Endothelial cell of umbilical vein (primary cell): ENCODE measurements at regions not wholly inside any gene's neighbourhood (a gene's known extent, or its start where the extent isn't known, plus 50 kb on each side); places are given as distances from the start of the nearest gene placed in this dataset.

ENCODE experiments used
- BruUV-seq: library from RNA; stranded (reverse); fragments of 400-500 nt; replicated peaks from 2 replicates; lab custom pipeline; 2021; lab: Mats Ljungman, UMichigan
- CTCF ChIA-PET: fragments of 300-600, 350-600 bp; sonication (Branson Sonifier 250); formaldehyde crosslinking; loops from one replicate; lab custom pipeline; 2021; ENCODE audit warnings: antibody characterized with exemption, inconsistent platforms; lab: Charles Lee
- POLR2A ChIA-PET: fragments of 300-600, 350-600 bp; sonication (Branson Sonifier 250); formaldehyde crosslinking; loops from one replicate; lab custom pipeline; 2021; ENCODE audit warnings: antibody characterized with exemption, inconsistent platforms; lab: Charles Lee
- DNase-seq: peaks from one replicate; pipeline ENCODE4 v3.0.0-alpha.2; 2011; ENCODE audit warnings: low read depth, low spot score
- FAIRE-seq: peaks from 2 replicates; lab custom pipeline; 2011; peaks lifted over from hg19 to GRCh38; lab: Jason Lieb, UNC
- H2AFZ ChIP-seq: 2 replicates; pipeline ENCODE4 v1.6.0; 2012; ENCODE audit warnings: low read depth, low read length, control low read depth, inconsistent platforms
- H3K27ac ChIP-seq: 2 replicates; pipeline ENCODE4 v1.5.1; 2011; ENCODE audit warnings: low read depth, mild to moderate bottlenecking, control low read depth, low read length, moderate library complexity; ENCODE audit not compliant: insufficient read depth
- H3K27me3 ChIP-seq, 2 experiments: 2 replicates each; pipeline versions ENCODE4 v1.6.0 to v1.6.1; 2011; ENCODE audit warnings: low read length in 2 of 2, mixed read lengths in 1 of 2; ENCODE audit not compliant: control insufficient read depth in 2 of 2, insufficient read depth in 2 of 2
- H3K36me3 ChIP-seq, 2 experiments: 2 replicates in 1 of 2; 3 replicates in 1 of 2; pipeline ENCODE4 v1.5.1; 2011; ENCODE audit warnings: low read length in 2 of 2, mild to moderate bottlenecking in 1 of 2, moderate library complexity in 1 of 2; ENCODE audit not compliant: control insufficient read depth in 2 of 2, insufficient read depth in 2 of 2; ENCODE audit errors: extremely low read depth in 1 of 2
- H3K4me1 ChIP-seq: 3 replicates; pipeline ENCODE4 v1.5.1; 2011; ENCODE audit warnings: mild to moderate bottlenecking, low read length; ENCODE audit not compliant: control insufficient read depth, insufficient read depth; ENCODE audit errors: extremely low read depth
- H3K4me2 ChIP-seq: 2 replicates; pipeline ENCODE4 v1.6.1; 2011; ENCODE audit warnings: low read length, control low read depth, mixed read lengths; ENCODE audit not compliant: insufficient read depth
- H3K4me3 ChIP-seq, 3 experiments: fragments of 200-600 bp in 1 of 3; sonication (generic), shearing (Covaris generic) in 1 of 3; replicated peaks in 1 of 3; 2 replicates each; pipeline ENCODE4 v1.5.1; 2011 to 2016; ENCODE audit warnings: control low read depth in 3 of 3, low read length in 3 of 3, mild to moderate bottlenecking in 2 of 3, inconsistent platforms in 1 of 3, low read depth in 1 of 3, moderate library complexity in 1 of 3; ENCODE audit not compliant: insufficient read depth in 1 of 3
- H3K79me2 ChIP-seq: 2 replicates; pipeline ENCODE4 v1.6.0; 2012; ENCODE audit warnings: low read length, inconsistent platforms; ENCODE audit not compliant: control insufficient read depth, insufficient read depth
- H3K9ac ChIP-seq: replicated peaks from 2 replicates; pipeline ENCODE3; 2011; ENCODE audit warnings: low read length, control low read depth; ENCODE audit not compliant: insufficient read depth; ENCODE audit errors: extremely low read depth
- H3K9me1 ChIP-seq: replicated peaks from 3 replicates; pipeline ENCODE4 v1.6.0; 2011; ENCODE audit warnings: mild to moderate bottlenecking, low read length; ENCODE audit not compliant: control insufficient read depth, insufficient read depth; ENCODE audit errors: extremely low read depth
- H3K9me3 ChIP-seq: replicated peaks from 2 replicates; pipeline ENCODE4 v1.5.1; 2012; ENCODE audit warnings: low read length, inconsistent platforms; ENCODE audit not compliant: control insufficient read depth, insufficient read depth
- H4K20me1 ChIP-seq: replicated peaks from 2 replicates; pipeline ENCODE3; 2011; ENCODE audit warnings: mild to moderate bottlenecking, low read length; ENCODE audit not compliant: control insufficient read depth, insufficient read depth; ENCODE audit errors: extremely low read depth
- EZH2 ChIP-seq: IDR thresholded peaks from 2 replicates; pipeline ENCODE4 v1.6.1; 2012; ENCODE audit warnings: borderline replicate concordance, low read depth, mild to moderate bottlenecking, moderate library complexity, low read length, inconsistent platforms; ENCODE audit not compliant: severe bottlenecking
- FOS ChIP-seq: IDR thresholded peaks from 2 replicates; pipeline ENCODE4 v1.6.1; 2011; ENCODE audit warnings: mild to moderate bottlenecking, low read length, moderate library complexity, borderline replicate concordance; ENCODE audit not compliant: insufficient read depth
- GATA2 ChIP-seq: IDR thresholded peaks from 2 replicates; pipeline ENCODE4 v1.7.0; 2011; ENCODE audit warnings: low read depth, mild to moderate bottlenecking, moderate library complexity, mixed read lengths, low read length; ENCODE audit not compliant: insufficient read length, insufficient read depth
- JUN ChIP-seq: IDR thresholded peaks from 2 replicates; pipeline ENCODE4 v1.6.1; 2011; ENCODE audit warnings: borderline replicate concordance, low read depth; ENCODE audit not compliant: insufficient read length, insufficient read depth
- MAX ChIP-seq: IDR thresholded peaks from 2 replicates; pipeline ENCODE4 v1.6.1; 2011; ENCODE audit not compliant: insufficient read depth, insufficient read length
- MYC ChIP-seq: IDR thresholded peaks from one replicate; pipeline ENCODE4 v1.6.1; 2011; ENCODE audit warnings: mild to moderate bottlenecking, low read depth, low read length
- POLR2A ChIP-seq: IDR thresholded peaks from 2 replicates; pipeline ENCODE4 v1.6.1; 2012; ENCODE audit warnings: low read depth, mild to moderate bottlenecking, control low read depth, low read length
- POLR2AphosphoS5 ChIP-seq: IDR thresholded peaks from 2 replicates; pipeline ENCODE4 v1.6.1; 2012; ENCODE audit warnings: low read depth, mild to moderate bottlenecking, control low read depth, low read length, moderate library complexity; ENCODE audit not compliant: insufficient read depth
- dilution Hi-C: fragments of 300-500 bp; cut with MboI; formaldehyde crosslinking; loops from one replicate; pipeline ENCODE4 v1.15.0; 2019; ENCODE audit warnings: low sequenced_read_pairs; ENCODE audit not compliant: extremely low pct_ligation_motif_present
- intact Hi-C: fragments of 100-400 bp; cut with micrococcal nuclease; formaldehyde crosslinking; loops from one replicate; pipeline ENCODE4 v1.10.0; 2022

- Histone ChIP-seq H3K9ac (no peak overlapping the region), H3K36me3 (no peaks in the 10 kb centered on the region), H3K79me2 (no peaks in the 10 kb centered on the region), H3K27ac (no peak overlapping the region), H4K20me1 (peaks cover 2% of the 10 kb centered on the region), H3K4me1 (no peaks in the 10 kb centered on the region), H3K9me3 (no peaks in the 10 kb centered on the region), H3K27me3 (no peaks in the 10 kb centered on the region), H3K9me1 (no peaks in the 10 kb centered on the region), H3K4me2 (no peak overlapping the region), H3K4me3 (no peak overlapping the region), H2AFZ (no peak overlapping the region)
- dilution Hi-C loops (no loop called here), intact Hi-C loops (no loop called here)
- BruUV-seq: no TSS peak
- TF ChIP-seq EZH2 (no peak), MYC (no peak), POLR2AphosphoS5 (no peak), JUN (no peak), POLR2A (no peak), FOS (no peak), MAX (no peak), GATA2 (no peak)
- no peak for DNase-seq
- ChIA-PET CTCF (interaction anchor here (1.3 kb wide), 1 partner anchor 69 kb away, joined by 3 read pairs; no protein-coding TSS in a partner anchor), POLR2A (no interaction called here)
- FAIRE-seq: no peak
These were observed 414.5 kb downstream of the REEP3 start for GRCh38 chr10:63935705-63936104.

GRCh38 chr10:63940277-63940922 lies 419.2 kb downstream of the REEP3 start:
- no peak for DNase-seq
- TF ChIP-seq FOS (no peak), EZH2 (no peak), MYC (no peak), JUN (no peak), GATA2 (no peak)
- H3K27me3 ChIP-seq: no peaks in the 10 kb centered on the region
- no peaks in the 10 kb centered on the region for H3K9me3 ChIP-seq
- no peaks in the 10 kb centered on the region for H3K36me3 ChIP-seq
- intact Hi-C loops (no loop called here), dilution Hi-C loops (no loop called here)
- no peak overlapping the region for H2AFZ ChIP-seq
- no peak overlapping the region for H3K4me3 ChIP-seq
- CTCF ChIA-PET: interaction anchor here (1.0 kb wide), 1 partner anchor 74 kb away, joined by 3 read pairs; no protein-coding TSS in a partner anchor
- POLR2A ChIA-PET: no interaction called here
- peaks cover 2% of the 10 kb centered on the region for H4K20me1 ChIP-seq
- H3K9ac ChIP-seq: no peak overlapping the region
- no peaks in the 10 kb centered on the region for H3K4me1 ChIP-seq
- H3K4me2 ChIP-seq: no peak overlapping the region
- BruUV-seq: no TSS peak
- no peak overlapping the region for H3K27ac ChIP-seq
- no peaks in the 10 kb centered on the region for H3K9me1 ChIP-seq
- no peak for FAIRE-seq
- H3K79me2 ChIP-seq: no peaks in the 10 kb centered on the region
